ENCODE measurements at regions not wholly inside any gene's neighbourhood (a gene's known extent, or its start where the extent isn't known, plus 50 kb on each side); places are given as distances from the start of the nearest gene placed in this dataset.

GRCh38 chrX:73943693-73944562 lies 91.4 kb upstream of the XIST start:
- TF ChIP-seq POLR2A (IDR thresholded peaks at IDR 0.05) (peak in 1 of 2 donors; percentile 28), CTCF (IDR thresholded peaks at IDR 0.05) (no peak)
